K562 (cell line): ENCODE measurements at regions not wholly inside any gene's neighbourhood (a gene's known extent, or its start where the extent isn't known, plus 50 kb on each side); places are given as distances from the start of the nearest gene placed in this dataset.

Source experiments
- ATAC-seq: fragments of 200-7000 bp; cut with Tn5 transposase; 3 replicates; pipeline ENCODE4 v1.9.1; 2020; ENCODE audit warnings: moderate library complexity
- BruUV-seq: library from RNA; stranded (reverse); fragments of 400-500 nt; replicated peaks from 2 replicates; lab custom pipeline; 2021; lab: Mats Ljungman, UMichigan
- CTCF ChIA-PET: fragments of 300-600 bp; formaldehyde crosslinking; extraction: SDS; loops from one replicate; lab custom pipeline; 2021; ENCODE audit warnings: low intra/inter-chr PET ratio; lab: Yijun Ruan, JAX
- POLR2A ChIA-PET: fragments of 300-600, 350-650 bp; sonication (Branson Sonifier 250); formaldehyde crosslinking; extraction: SDS; loops from one replicate; lab custom pipeline; 2021; ENCODE audit warnings: antibody characterized with exemption, inconsistent platforms; lab: Yijun Ruan, JAX
- DNase-seq, 4 experiments: peaks; one replicate each; pipeline versions ENCODE4 v3.0.0 to v3.0.0-alpha.2; 2011 to 2018; ENCODE audit warnings: low spot score in 3 of 4, mixed read lengths in 3 of 4; ENCODE audit errors: extremely low read depth in 1 of 4
- FAIRE-seq: peaks from 2 replicates; lab custom pipeline; 2011; peaks lifted over from hg19 to GRCh38; lab: Jason Lieb, UNC
- H2AFZ ChIP-seq: 2 replicates; pipeline ENCODE4 v1.6.0; 2011; ENCODE audit warnings: low read depth, low read length, control low read depth, inconsistent platforms
- H3K27ac ChIP-seq: fragments of 200-600 bp; 3 replicates; pipeline ENCODE4 v1.8.0; 2011; ENCODE audit warnings: low read depth, mild to moderate bottlenecking, control low read depth, inconsistent platforms, low read length, moderate library complexity, mixed read lengths; ENCODE audit errors: extremely low read depth
- H3K27me3 ChIP-seq, 2 experiments: fragments of 300-600 bp in 1 of 2; 2 replicates in 1 of 2; 3 replicates in 1 of 2; pipeline versions ENCODE4 v1.6.0 to v1.8.0; 2011; ENCODE audit warnings: inconsistent platforms in 2 of 2, low read length in 2 of 2, mild to moderate bottlenecking in 1 of 2, mixed read lengths in 1 of 2, moderate library complexity in 1 of 2; ENCODE audit not compliant: control insufficient read depth in 2 of 2, insufficient read depth in 2 of 2
- H3K36me3 ChIP-seq: fragments of 300-600 bp; 3 replicates; pipeline ENCODE4 v1.8.0; 2011; ENCODE audit warnings: mild to moderate bottlenecking, low read length, inconsistent platforms; ENCODE audit not compliant: control insufficient read depth, insufficient read depth
- H3K4me1 ChIP-seq, 2 experiments: fragments of 200-600 bp in 1 of 2; replicated peaks in 1 of 2; 2 replicates in 1 of 2; 3 replicates in 1 of 2; pipeline versions ENCODE4 v1.5.1 to v1.8.0; 2011; ENCODE audit warnings: inconsistent platforms in 2 of 2, low read length in 2 of 2, mild to moderate bottlenecking in 1 of 2, mixed read lengths in 1 of 2, moderate library complexity in 1 of 2; ENCODE audit not compliant: control insufficient read depth in 2 of 2, insufficient read depth in 2 of 2
- H3K4me2 ChIP-seq: 2 replicates; pipeline ENCODE4 v1.6.1; 2011; ENCODE audit warnings: low read length, control low read depth, inconsistent platforms, mixed read lengths; ENCODE audit not compliant: insufficient read depth
- H3K4me3 ChIP-seq: fragments of 200-600 bp; sonication (generic), shearing (Covaris generic); 2 replicates; pipeline ENCODE4 v1.5.1; 2016; ENCODE audit warnings: control low read depth, inconsistent platforms
- H3K79me2 ChIP-seq: fragments of 200-600 bp; 3 replicates; pipeline ENCODE4 v1.8.0; 2011; ENCODE audit warnings: low read length, inconsistent platforms; ENCODE audit not compliant: control insufficient read depth, insufficient read depth
- H3K9ac ChIP-seq, 2 experiments: 2 replicates each; pipeline versions ENCODE4 v1.6.0 to v1.6.1; 2011; ENCODE audit warnings: low read depth in 2 of 2, low read length in 2 of 2, control low read depth in 1 of 2, inconsistent platforms in 1 of 2, mild to moderate bottlenecking in 1 of 2, mixed read lengths in 1 of 2; ENCODE audit not compliant: insufficient read depth in 1 of 2
- H3K9me1 ChIP-seq: one replicate; pipeline ENCODE4 v1.6.0; 2011; ENCODE audit warnings: inconsistent platforms, mild to moderate bottlenecking, low read length, moderate library complexity; ENCODE audit not compliant: control insufficient read depth, insufficient read depth
- H3K9me3 ChIP-seq: replicated peaks from 2 replicates; pipeline ENCODE4 v1.5.1; 2011; ENCODE audit warnings: low read depth, low read length, inconsistent platforms; ENCODE audit not compliant: control insufficient read depth, insufficient read depth
- H4K20me1 ChIP-seq: replicated peaks from 2 replicates; pipeline ENCODE4 v1.6.1; 2011; ENCODE audit warnings: low read length, inconsistent platforms, mixed read lengths; ENCODE audit not compliant: control insufficient read depth, insufficient read depth
- FOXK2 ChIP-seq, 2 experiments: fragments of 450-650 bp; IDR thresholded peaks in 1 of 2; conservative IDR thresholded peaks in 1 of 2; 2 replicates each; pipeline ENCODE4 v1.6.1; 2016; ENCODE audit warnings: low read depth in 2 of 2, mild to moderate bottlenecking in 1 of 2
- HDAC1 ChIP-seq, 2 experiments: fragments of 450-650 bp; IDR thresholded peaks; 2 replicates each; pipeline ENCODE4 v1.6.1; 2016 to 2017; ENCODE audit warnings: inconsistent platforms in 1 of 2, mild to moderate bottlenecking in 1 of 2, moderate library complexity in 1 of 2
- HDGF ChIP-seq: fragments of 450-650 bp; IDR thresholded peaks from 2 replicates; pipeline ENCODE4 v1.6.1; 2016
- KLF10 ChIP-seq: fragments of 250-450 bp; sonication (Bioruptor Pico); IDR thresholded peaks from 2 replicates; pipeline ENCODE4 v1.6.1; 2021; ENCODE audit warnings: matching md5 sums
- LEF1 ChIP-seq: fragments of 450-650 bp; IDR thresholded peaks from 2 replicates; pipeline ENCODE4 v1.6.1; 2016; ENCODE audit warnings: mild to moderate bottlenecking
- MTA2 ChIP-seq: fragments of 450-650 bp; IDR thresholded peaks from 2 replicates; pipeline ENCODE4 v1.6.1; 2016; ENCODE audit warnings: low read depth
- POLR2AphosphoS5 ChIP-seq: IDR thresholded peaks from 2 replicates; pipeline ENCODE4 v1.6.1; 2011; ENCODE audit warnings: mild to moderate bottlenecking, low read depth, low read length, moderate library complexity; ENCODE audit not compliant: control insufficient read depth, insufficient read depth
- POLR2G ChIP-seq: fragments of 200-400 bp; formaldehyde crosslinking; IDR thresholded peaks from 2 replicates; pipeline ENCODE4 v1.6.1; 2017; ENCODE audit warnings: low read depth, mild to moderate bottlenecking, antibody characterized with exemption, low read length, moderate library complexity
- SAFB2 ChIP-seq: fragments of 200-400 bp; formaldehyde crosslinking; IDR thresholded peaks from 2 replicates; pipeline ENCODE4 v1.6.1; 2018; ENCODE audit warnings: borderline replicate concordance, low read length, low read depth, moderate library complexity; ENCODE audit not compliant: severe bottlenecking
- TCF7 ChIP-seq: sonication (generic); IDR thresholded peaks from 2 replicates; pipeline ENCODE4 v1.6.1; 2016; ENCODE audit warnings: antibody characterized with exemption, borderline replicate concordance
- ZNF184 ChIP-seq: sonication (generic); formaldehyde crosslinking; IDR thresholded peaks from 2 replicates; pipeline ENCODE4 v1.5.0; 2020; ENCODE audit warnings: missing genetic modification reagents
- WGBS: fragments of 100-300 bp; shearing (Covaris generic); methylation state at CpG from one replicate; pipeline ENCODE4 v1.1.6; 2016; ENCODE audit warnings: low coverage, mixed read lengths; ENCODE audit not compliant: insufficient coverage; ENCODE audit errors: missing lambda C conversion rate; 5-methylcytosine and 5-hydroxymethylcytosine counted together
- in situ Hi-C: fragments of 300-500 bp; cut with MboI; formaldehyde crosslinking; loops from 4 replicates; pipeline ENCODE4 v1.15.0; 2018; ENCODE audit warnings: inconsistent platforms, mixed read lengths
- intact Hi-C: fragments of 100-400 bp; cut with micrococcal nuclease; formaldehyde crosslinking; loops from 2 replicates; pipeline ENCODE4 v1.14.2; 2022
- TF ChIP-seq, protein P1 (sequence below): fragments of 450-650 bp; IDR thresholded peaks from 2 replicates; pipeline ENCODE4 v1.6.1; 2016; ENCODE audit warnings: antibody characterized with exemption
- TF ChIP-seq, protein P2 (sequence below): sonication (generic); formaldehyde crosslinking; IDR thresholded peaks from 2 replicates; pipeline ENCODE4 v1.8.0; 2022; ENCODE audit warnings: mild to moderate bottlenecking, low read depth, missing genetic modification reagents
- TF ChIP-seq, protein P3 (sequence below), 2 experiments: fragments of 450-650 bp; IDR thresholded peaks; 2 replicates each; pipeline ENCODE4 v1.6.1; 2018; ENCODE audit warnings: mild to moderate bottlenecking in 2 of 2, low read depth in 1 of 2; ENCODE audit not compliant: partially characterized antibody in 2 of 2
- TF ChIP-seq, protein P4 (sequence below): fragments of 450-650 bp; formaldehyde crosslinking; IDR thresholded peaks from 2 replicates; pipeline ENCODE4 v1.4.0; 2020; ENCODE audit warnings: mild to moderate bottlenecking, moderate library complexity

DNA sequence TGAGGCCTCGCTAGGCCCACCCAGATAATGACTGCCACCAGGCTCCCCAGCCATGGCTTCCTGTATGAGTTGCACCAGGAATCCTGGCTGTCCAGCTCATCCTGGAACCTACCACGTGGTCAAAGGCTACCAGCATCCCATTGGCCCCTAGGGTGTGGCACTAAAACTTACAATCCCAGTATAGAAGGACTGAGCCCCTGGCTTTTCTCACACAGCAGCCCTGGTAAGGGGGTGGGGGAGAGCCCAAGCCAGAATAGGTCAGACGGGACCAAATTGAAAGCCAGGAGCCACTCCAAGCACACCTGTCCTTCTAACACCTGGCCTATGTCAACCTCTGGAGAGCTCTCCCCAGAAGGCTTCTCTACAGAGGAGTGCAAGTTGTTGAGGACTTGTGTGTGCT lies 269.3 kb upstream of the AGTR2 start:
- DNase-seq (no peak), FAIRE-seq (no peak), ATAC-seq (no peak)
- no peak overlapping the region for H3K27ac ChIP-seq
- no peaks in the 10 kb centered on the region for H4K20me1 ChIP-seq
- H3K36me3 ChIP-seq, result no peaks in the 10 kb centered on the region
- CTCF ChIA-PET, result no interaction called here
- 0% methylated on average over 2 of the region's 3 CpGs for WGBS
- H2AFZ ChIP-seq, result no peak overlapping the region
- BruUV-seq, result no TSS peak
- no peaks in the 10 kb centered on the region for H3K27me3 ChIP-seq
- H3K4me3 ChIP-seq, result no peak overlapping the region
- POLR2A ChIA-PET, result no interaction called here
- intact Hi-C loops, result no loop called here
- no peak overlapping the region for H3K4me2 ChIP-seq
- no peaks in the 10 kb centered on the region for H3K79me2 ChIP-seq
- H3K4me1 ChIP-seq, result no peaks in the 10 kb centered on the region
- no peak overlapping the region for H3K9ac ChIP-seq
- no peaks in the 10 kb centered on the region for H3K9me1 ChIP-seq
- no peaks in the 10 kb centered on the region for H3K9me3 ChIP-seq
- in situ Hi-C loops, result no loop called here
- TF ChIP-seq KLF10 (no peak), LEF1 (no peak), POLR2G (no peak), MTA2 (no peak), ZNF184 (CRISPR knock-in tag) (no peak), HDGF (no peak), POLR2AphosphoS5 (no peak), HDAC1 (IDR thresholded peaks at IDR 0.05) (no peak), FOXK2 (conservative IDR thresholded peaks at IDR 0.05 in 1 of 2, IDR thresholded peaks at IDR 0.05 in 1 of 2; ENCODE audit: low read depth in 2 of 2) (no peak), TCF7 (no peak), SAFB2 (no peak)
- TF ChIP-seq, protein P1, sequence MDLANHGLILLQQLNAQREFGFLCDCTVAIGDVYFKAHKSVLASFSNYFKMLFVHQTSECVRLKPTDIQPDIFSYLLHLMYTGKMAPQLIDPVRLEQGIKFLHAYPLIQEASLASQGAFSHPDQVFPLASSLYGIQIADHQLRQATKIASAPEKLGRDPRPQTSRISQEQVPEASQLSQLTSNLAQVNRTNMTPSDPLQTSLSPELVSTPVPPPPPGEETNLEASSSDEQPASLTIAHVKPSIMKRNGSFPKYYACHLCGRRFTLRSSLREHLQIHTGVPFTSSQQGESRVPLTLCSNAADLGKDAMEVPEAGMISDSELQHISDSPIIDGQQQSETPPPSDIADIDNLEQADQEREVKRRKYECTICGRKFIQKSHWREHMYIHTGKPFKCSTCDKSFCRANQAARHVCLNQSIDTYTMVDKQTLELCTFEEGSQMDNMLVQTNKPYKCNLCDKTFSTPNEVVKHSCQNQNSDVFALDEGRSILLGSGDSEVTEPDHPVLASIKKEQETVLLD, result no peak
- TF ChIP-seq, protein P2, sequence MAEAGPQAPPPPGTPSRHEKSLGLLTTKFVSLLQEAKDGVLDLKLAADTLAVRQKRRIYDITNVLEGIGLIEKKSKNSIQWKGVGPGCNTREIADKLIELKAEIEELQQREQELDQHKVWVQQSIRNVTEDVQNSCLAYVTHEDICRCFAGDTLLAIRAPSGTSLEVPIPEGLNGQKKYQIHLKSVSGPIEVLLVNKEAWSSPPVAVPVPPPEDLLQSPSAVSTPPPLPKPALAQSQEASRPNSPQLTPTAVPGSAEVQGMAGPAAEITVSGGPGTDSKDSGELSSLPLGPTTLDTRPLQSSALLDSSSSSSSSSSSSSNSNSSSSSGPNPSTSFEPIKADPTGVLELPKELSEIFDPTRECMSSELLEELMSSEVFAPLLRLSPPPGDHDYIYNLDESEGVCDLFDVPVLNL, result no peak
- TF ChIP-seq, protein P3, sequence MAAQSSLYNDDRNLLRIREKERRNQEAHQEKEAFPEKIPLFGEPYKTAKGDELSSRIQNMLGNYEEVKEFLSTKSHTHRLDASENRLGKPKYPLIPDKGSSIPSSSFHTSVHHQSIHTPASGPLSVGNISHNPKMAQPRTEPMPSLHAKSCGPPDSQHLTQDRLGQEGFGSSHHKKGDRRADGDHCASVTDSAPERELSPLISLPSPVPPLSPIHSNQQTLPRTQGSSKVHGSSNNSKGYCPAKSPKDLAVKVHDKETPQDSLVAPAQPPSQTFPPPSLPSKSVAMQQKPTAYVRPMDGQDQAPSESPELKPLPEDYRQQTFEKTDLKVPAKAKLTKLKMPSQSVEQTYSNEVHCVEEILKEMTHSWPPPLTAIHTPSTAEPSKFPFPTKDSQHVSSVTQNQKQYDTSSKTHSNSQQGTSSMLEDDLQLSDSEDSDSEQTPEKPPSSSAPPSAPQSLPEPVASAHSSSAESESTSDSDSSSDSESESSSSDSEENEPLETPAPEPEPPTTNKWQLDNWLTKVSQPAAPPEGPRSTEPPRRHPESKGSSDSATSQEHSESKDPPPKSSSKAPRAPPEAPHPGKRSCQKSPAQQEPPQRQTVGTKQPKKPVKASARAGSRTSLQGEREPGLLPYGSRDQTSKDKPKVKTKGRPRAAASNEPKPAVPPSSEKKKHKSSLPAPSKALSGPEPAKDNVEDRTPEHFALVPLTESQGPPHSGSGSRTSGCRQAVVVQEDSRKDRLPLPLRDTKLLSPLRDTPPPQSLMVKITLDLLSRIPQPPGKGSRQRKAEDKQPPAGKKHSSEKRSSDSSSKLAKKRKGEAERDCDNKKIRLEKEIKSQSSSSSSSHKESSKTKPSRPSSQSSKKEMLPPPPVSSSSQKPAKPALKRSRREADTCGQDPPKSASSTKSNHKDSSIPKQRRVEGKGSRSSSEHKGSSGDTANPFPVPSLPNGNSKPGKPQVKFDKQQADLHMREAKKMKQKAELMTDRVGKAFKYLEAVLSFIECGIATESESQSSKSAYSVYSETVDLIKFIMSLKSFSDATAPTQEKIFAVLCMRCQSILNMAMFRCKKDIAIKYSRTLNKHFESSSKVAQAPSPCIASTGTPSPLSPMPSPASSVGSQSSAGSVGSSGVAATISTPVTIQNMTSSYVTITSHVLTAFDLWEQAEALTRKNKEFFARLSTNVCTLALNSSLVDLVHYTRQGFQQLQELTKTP (IDR thresholded peaks at IDR 0.05; ENCODE audit: low read depth in 1 of 2, partially characterized antibody in 2 of 2), result no peak
- TF ChIP-seq, protein P4, sequence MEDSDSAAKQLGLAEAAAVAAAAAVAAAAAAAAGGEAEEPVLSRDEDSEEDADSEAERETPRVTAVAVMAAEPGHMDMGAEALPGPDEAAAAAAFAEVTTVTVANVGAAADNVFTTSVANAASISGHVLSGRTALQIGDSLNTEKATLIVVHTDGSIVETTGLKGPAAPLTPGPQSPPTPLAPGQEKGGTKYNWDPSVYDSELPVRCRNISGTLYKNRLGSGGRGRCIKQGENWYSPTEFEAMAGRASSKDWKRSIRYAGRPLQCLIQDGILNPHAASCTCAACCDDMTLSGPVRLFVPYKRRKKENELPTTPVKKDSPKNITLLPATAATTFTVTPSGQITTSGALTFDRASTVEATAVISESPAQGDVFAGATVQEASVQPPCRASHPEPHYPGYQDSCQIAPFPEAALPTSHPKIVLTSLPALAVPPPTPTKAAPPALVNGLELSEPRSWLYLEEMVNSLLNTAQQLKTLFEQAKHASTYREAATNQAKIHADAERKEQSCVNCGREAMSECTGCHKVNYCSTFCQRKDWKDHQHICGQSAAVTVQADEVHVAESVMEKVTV, result no peak
